HepG2 (cell line): ENCODE measurements at regions not wholly inside any gene's neighbourhood (a gene's known extent, or its start where the extent isn't known, plus 50 kb on each side); places are given as distances from the start of the nearest gene placed in this dataset.
A peak's percentile ranks its signal among the peaks of the same experiment; 100 is the strongest.

Experiments used
- ARID3A ChIP-seq: IDR thresholded peaks from 2 replicates; pipeline ENCODE4 v1.6.1; 2012; ENCODE audit warnings: low read depth, low read length, improper control_type of control experiment
- GLMP ChIP-seq: sonication (generic); formaldehyde crosslinking; IDR thresholded peaks from 2 replicates; pipeline ENCODE4 v1.9.0; 2021; ENCODE audit warnings: missing genetic modification reagents, mild to moderate bottlenecking, borderline replicate concordance
- GMEB1 ChIP-seq: sonication (generic); formaldehyde crosslinking; IDR thresholded peaks from 2 replicates; pipeline ENCODE4 v1.5.1; 2020; ENCODE audit warnings: missing genetic modification reagents, mild to moderate bottlenecking, borderline replicate concordance
- IKZF1 ChIP-seq: fragments of 450-650 bp; IDR thresholded peaks from 2 replicates; pipeline ENCODE4 v1.7.1; 2016
- IRF2 ChIP-seq: IDR thresholded peaks from 2 replicates; pipeline ENCODE4 v1.6.1; 2018; ENCODE audit warnings: missing genetic modification reagents, missing compliant biosample characterization
- JDP2 ChIP-seq: sonication (generic); formaldehyde crosslinking; IDR thresholded peaks from 2 replicates; pipeline ENCODE4 v1.8.1; 2022; ENCODE audit warnings: missing genetic modification reagents, borderline replicate concordance
- KAT2B ChIP-seq: fragments of 150-350 bp; IDR thresholded peaks from 2 replicates; pipeline ENCODE4 v1.6.1; 2014; ENCODE audit warnings: low read depth, low read length, borderline replicate concordance
- KDM6A ChIP-seq: IDR thresholded peaks from 2 replicates; pipeline ENCODE4 v1.6.1; 2016; ENCODE audit warnings: low read depth
- MBD4 ChIP-seq: IDR thresholded peaks from 2 replicates; pipeline ENCODE4 v1.6.1; 2012; ENCODE audit warnings: low read length, inconsistent platforms, borderline replicate concordance
- MIER2 ChIP-seq: IDR thresholded peaks from 2 replicates; pipeline ENCODE4 v1.6.1; 2016; ENCODE audit warnings: missing biosample characterization, missing genetic modification reagents
- NBN ChIP-seq: fragments of 450-650 bp; conservative IDR thresholded peaks from 2 replicates; pipeline ENCODE4 v1.6.1; 2017
- NCOA1 ChIP-seq: sonication (generic); formaldehyde crosslinking; IDR thresholded peaks from 2 replicates; pipeline ENCODE4 v1.9.0; 2021; ENCODE audit warnings: missing genetic modification reagents
- RCOR2 ChIP-seq: IDR thresholded peaks from 2 replicates; pipeline ENCODE4 v1.6.1; 2016; ENCODE audit warnings: missing biosample characterization, missing genetic modification reagents
- RELA ChIP-seq: sonication (generic); formaldehyde crosslinking; IDR thresholded peaks from 2 replicates; pipeline ENCODE4 v1.4.0; 2020; ENCODE audit warnings: missing genetic modification reagents
- SKI ChIP-seq: fragments of 450-650 bp; IDR thresholded peaks from one replicate; pipeline ENCODE4 v1.6.1; 2018; ENCODE audit warnings: mild to moderate bottlenecking; ENCODE audit not compliant: partially characterized antibody
- THAP9 ChIP-seq: sonication (generic); formaldehyde crosslinking; IDR thresholded peaks from 2 replicates; pipeline ENCODE4; 2020; ENCODE audit warnings: missing genetic modification reagents, mild to moderate bottlenecking, borderline replicate concordance
- ZBTB46 ChIP-seq: sonication (generic); formaldehyde crosslinking; IDR thresholded peaks from 2 replicates; pipeline ENCODE4 v1.4.0; 2020; ENCODE audit warnings: mild to moderate bottlenecking, missing genetic modification reagents, borderline replicate concordance
- ZFP36L2 ChIP-seq: sonication (generic); formaldehyde crosslinking; IDR thresholded peaks from 2 replicates; pipeline ENCODE4 v1.4.0; 2020; ENCODE audit warnings: missing genetic modification reagents
- ZNF558 ChIP-seq: sonication (generic); formaldehyde crosslinking; IDR thresholded peaks from 2 replicates; pipeline ENCODE4 v1.9.0; 2022; ENCODE audit warnings: mild to moderate bottlenecking, missing genetic modification reagents, borderline replicate concordance
- ZNF879 ChIP-seq: sonication (generic); formaldehyde crosslinking; IDR thresholded peaks from 2 replicates; pipeline ENCODE4 v1.8.1; 2023; ENCODE audit warnings: missing genetic modification reagents
- ZNF891 ChIP-seq: sonication (generic); formaldehyde crosslinking; IDR thresholded peaks from 2 replicates; pipeline ENCODE4 v1.5.0; 2020; ENCODE audit warnings: mild to moderate bottlenecking, missing genetic modification reagents

- TF ChIP-seq THAP9 (no peak), NCOA1 (CRISPR knock-in tag) (no peak), ZNF558 (CRISPR knock-in tag) (no peak), RCOR2 (CRISPR knock-in tag) (peak; percentile 73), ZBTB46 (no peak), ZFP36L2 (CRISPR knock-in tag) (no peak), ARID3A (peak; percentile 59; the same call in 1 of the 2 replicates), MIER2 (CRISPR knock-in tag) (no peak), GMEB1 (CRISPR knock-in tag) (no peak), JDP2 (CRISPR knock-in tag) (no peak), MBD4 (no peak), NBN (no peak), IKZF1 (no peak), RELA (CRISPR knock-in tag) (no peak), SKI (no peak), KDM6A (no peak), KAT2B (no peak), ZNF891 (CRISPR knock-in tag) (no peak), IRF2 (CRISPR knock-in tag) (peak; percentile 64; the same call in 1 of the 2 replicates), GLMP (CRISPR knock-in tag) (no peak), ZNF879 (no peak)
Observed at GRCh38 chr3:30289324-30289723, 317.1 kb upstream of the TGFBR2 start (continued).
